ENCODE measurements at regions not wholly inside any gene's neighbourhood (a gene's known extent, or its start where the extent isn't known, plus 50 kb on each side); places are given as distances from the start of the nearest gene placed in this dataset.
"Not testable (repeated sequence)": the region's sequence is repeated elsewhere in the genome, so short reads cannot be mapped to it uniquely, and the experiment has no call there.

GRCh38 chr14:22184157-22184829, 404.7 kb downstream of the DAD1 start:
- DNase-seq = no peak

GRCh38 chr14:22180045-22180444, 409.0 kb downstream of the DAD1 start:
- DNase-seq = no peak

GRCh38 chr14:22179190-22179589, 409.8 kb downstream of the DAD1 start:
- no peak for DNase-seq

GRCh38 chr14:22178333-22178839, 410.6 kb downstream of the DAD1 start:
- no peak for DNase-seq

- DNase-seq = no peak
Observed at GRCh38 chr14:22177870-22178269, 411.2 kb downstream of the DAD1 start.

GRCh38 chr14:22176957-22177356, 412.1 kb downstream of the DAD1 start:
- no peak for DNase-seq

GRCh38 chr14:22175278-22175558, 413.8 kb downstream of the DAD1 start:
- DNase-seq = not testable (repeated sequence)

- no peak for DNase-seq
Observed at GRCh38 chr14:22174412-22175277, 414.4 kb downstream of the DAD1 start.

GRCh38 chr14:22168092-22168955, 420.7 kb downstream of the DAD1 start:
- no peak for DNase-seq

- no peak for DNase-seq
Observed at GRCh38 chr14:22164616-22165015, 424.4 kb downstream of the DAD1 start.

GRCh38 chr14:22163051-22163450, 426.0 kb downstream of the DAD1 start:
- no peak for DNase-seq

GRCh38 chr14:22159957-22160356, 429.1 kb downstream of the DAD1 start:
- DNase-seq = no peak

GRCh38 chr14:22159099-22159498, 429.9 kb downstream of the DAD1 start:
- no peak for DNase-seq

- DNase-seq = no peak
Observed at GRCh38 chr14:22158560-22158959, 430.5 kb downstream of the DAD1 start.

GRCh38 chr14:22155571-22155970, 433.5 kb downstream of the DAD1 start:
- DNase-seq = no peak

GRCh38 chr14:22152903-22153302, 436.1 kb downstream of the DAD1 start:
- no peak for DNase-seq

- DNase-seq = no peak
Observed at GRCh38 chr14:22152161-22152870, 436.7 kb downstream of the DAD1 start.

GRCh38 chr14:22151121-22151520, 437.9 kb downstream of the DAD1 start:
- DNase-seq = no peak

- no peak for DNase-seq
Observed at GRCh38 chr14:22149058-22149457, 440.0 kb downstream of the DAD1 start.

GRCh38 chr14:22147716-22148115, 441.3 kb downstream of the DAD1 start:
- DNase-seq = no peak

GRCh38 chr14:22143363-22143762, 445.7 kb downstream of the DAD1 start:
- DNase-seq = no peak

- DNase-seq = no peak
Observed at GRCh38 chr14:22140633-22141032, 448.4 kb downstream of the DAD1 start.

Data from NCI-H2029 treated with DMSO at 0.1 percent for 48 hours (cell line).